Activated CD8-positive, alpha-beta T cell treated with anti-CD3 and anti-CD28 coated beads, Interleukin-2, amount 10 ng/mL, durations not matched to agents 7 days and 5 days (primary cell): ENCODE measurements at regions not wholly inside any gene's neighbourhood (a gene's known extent, or its start where the extent isn't known, plus 50 kb on each side); places are given as distances from the start of the nearest gene placed in this dataset.
A peak's percentile ranks its signal among the peaks of the same experiment; 100 is the strongest.
"Not testable (repeated sequence)": the region's sequence is repeated elsewhere in the genome, so short reads cannot be mapped to it uniquely, and the experiment has no call there.

Experiments
- ATAC-seq: fragments of 150-1000 bp; cut with Tn5 transposase; one replicate; pipeline ENCODE4 v1.10.0; 2021; ENCODE audit warnings: moderate library complexity
- CTCF ChIA-PET: fragments of 350-600 bp; sonication (Branson Sonifier 250); formaldehyde crosslinking; loops from one replicate; lab custom pipeline; 2021; ENCODE audit warnings: antibody characterized with exemption; lab: Charles Lee
- POLR2A ChIA-PET: fragments of 350-600 bp; sonication (Branson Sonifier 250); formaldehyde crosslinking; loops from one replicate; lab custom pipeline; 2021; ENCODE audit warnings: antibody characterized with exemption; lab: Charles Lee
- DNase-seq: peaks from one replicate; pipeline ENCODE4 v3.0.0-alpha.2; 2020
- H3K27ac Mint-ChIP-seq: one replicate; pipeline ENCODE4 v1.8.0; 2021; ENCODE audit warnings: mild to moderate bottlenecking, mixed read lengths
- H3K27me3 Mint-ChIP-seq: one replicate; pipeline ENCODE4 v1.8.0; 2021; ENCODE audit warnings: low read depth, mixed read lengths
- H3K36me3 Mint-ChIP-seq: one replicate; pipeline ENCODE4 v1.8.0; 2021; ENCODE audit warnings: low read depth, mixed read lengths
- H3K4me1 Mint-ChIP-seq: one replicate; pipeline ENCODE4 v1.8.0; 2021; ENCODE audit warnings: low read depth, mixed read lengths
- H3K4me3 Mint-ChIP-seq: one replicate; pipeline ENCODE4 v1.8.0; 2021; ENCODE audit warnings: mild to moderate bottlenecking, mixed read lengths
- H3K9me3 Mint-ChIP-seq: one replicate; pipeline ENCODE4 v1.8.0; 2022; ENCODE audit warnings: mixed read lengths; ENCODE audit not compliant: insufficient read depth

- Mint-ChIP-seq H3K36me3 (peaks cover 21% of the 10 kb centered on the region), H3K4me1 (peaks cover 59% of the 10 kb centered on the region), H3K9me3 (no peaks in the 10 kb centered on the region), H3K4me3 (no peak overlapping the region), H3K27me3 (no peaks in the 10 kb centered on the region), H3K27ac (no peak overlapping the region)
- ATAC-seq, result no peak
- DNase-seq, result no peak
- ChIA-PET POLR2A (interaction anchor here (1.0 to 2.4 kb wide), 2 partner anchors 44 to 62 kb away, joined by 4 to 9 read pairs; a partner anchor contains a TSS), CTCF (no interaction called here)
These were observed 86.5 kb upstream of the BTN3A2 start for GRCh38 chr6:26278536-26278935.

DNA sequence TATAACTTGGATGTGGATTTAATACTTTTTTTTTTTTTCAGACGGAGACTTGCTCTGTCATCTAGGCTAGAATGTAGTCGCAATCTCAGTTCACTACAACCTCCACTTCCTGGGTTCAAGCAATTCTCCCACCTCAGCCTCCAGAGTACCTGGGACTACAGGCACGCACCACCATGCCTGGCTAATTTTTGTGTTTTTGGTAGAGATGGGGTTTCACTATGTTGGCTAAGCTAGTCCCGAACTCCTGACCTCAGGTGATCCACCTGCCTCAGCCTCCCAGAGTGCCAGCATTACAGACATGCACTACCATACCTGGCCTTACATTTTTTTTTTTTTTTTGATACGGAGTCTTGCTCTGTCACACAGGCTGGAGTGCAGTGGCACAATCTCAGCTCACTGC, 85.6 kb upstream of the BTN3A2 start:
- peaks cover 21% of the 10 kb centered on the region for H3K36me3 Mint-ChIP-seq
- H3K27me3 Mint-ChIP-seq, DNase-seq, CTCF ChIA-PET, H3K4me3 Mint-ChIP-seq, ATAC-seq, H3K27ac Mint-ChIP-seq, H3K9me3 Mint-ChIP-seq: not testable (repeated sequence)
- peaks cover 65% of the 10 kb centered on the region for H3K4me1 Mint-ChIP-seq
- POLR2A ChIA-PET, result interaction anchor here (0.6 to 0.8 kb wide), 3 partner anchors 9 to 106 kb away, joined by 3 to 8 read pairs (median 3); a partner anchor contains a TSS

DNA sequence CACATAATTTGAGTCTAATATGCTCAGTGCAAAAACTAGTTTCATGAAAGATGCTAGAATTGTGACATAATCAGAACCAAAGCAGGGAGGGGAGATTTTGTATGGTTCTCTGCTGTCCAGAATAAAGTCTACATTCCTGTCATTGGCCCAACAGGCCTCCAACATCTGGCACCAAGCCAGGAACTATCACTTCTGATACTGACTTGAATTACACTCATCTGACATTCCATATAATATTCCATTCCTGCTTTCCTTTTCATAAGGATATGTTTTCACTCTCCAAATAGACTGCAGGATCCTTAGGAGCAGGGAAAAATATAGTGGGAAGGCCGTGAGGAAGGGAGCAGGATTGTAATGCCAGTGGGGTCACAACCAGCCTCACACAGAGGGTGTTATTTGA, 84.6 kb upstream of the BTN3A2 start:
- Mint-ChIP-seq H3K4me1 (peaks cover 63% of the 10 kb centered on the region), H3K9me3 (no peaks in the 10 kb centered on the region), H3K4me3 (no peak overlapping the region), H3K27me3 (no peaks in the 10 kb centered on the region), H3K36me3 (peaks cover 23% of the 10 kb centered on the region), H3K27ac (no peak overlapping the region)
- DNase-seq (no peak), ATAC-seq (no peak)
- POLR2A ChIA-PET, result interaction anchor here (0.7 to 6.2 kb wide), 6 partner anchors 8 to 1527 kb away, joined by 3 to 548 read pairs (median 4); partner anchors contain the start of gene HMGN4
- CTCF ChIA-PET, result interaction anchor here (1.1 kb wide), 1 partner anchor 11 kb away, joined by 3 read pairs; no protein-coding TSS in a partner anchor

- DNase-seq (peak; percentile 75), ATAC-seq (peak; percentile 10)
- CTCF ChIA-PET, result interaction anchor here (0.8 to 3.5 kb wide), 8 partner anchors 10 to 285 kb away, joined by 3 to 36 read pairs (median 4); a partner anchor contains a TSS
- POLR2A ChIA-PET, result interaction anchor here (0.6 to 6.2 kb wide), 61 partner anchors 10 to 1609 kb away, joined by 3 to 548 read pairs (median 6); partner anchors contain the start of genes BTN2A2 and HMGN4
- peak overlapping the region; percentile 95 for H3K27ac Mint-ChIP-seq
- H3K27me3 Mint-ChIP-seq, result peaks cover 2% of the 10 kb centered on the region
- H3K4me1 Mint-ChIP-seq, result peaks cover 44% of the 10 kb centered on the region
- peak overlapping the region; percentile 93 for H3K4me3 Mint-ChIP-seq
- no peaks in the 10 kb centered on the region for H3K9me3 Mint-ChIP-seq
- peaks cover 27% of the 10 kb centered on the region for H3K36me3 Mint-ChIP-seq
These were observed 80.4 kb upstream of the BTN3A2 start for GRCh38 chr6:26284537-26285142.

GRCh38 chr6:26285143-26286134, 79.6 kb upstream of the BTN3A2 start:
- Mint-ChIP-seq H3K27ac (peak overlapping the region; percentile 95), H3K9me3 (no peaks in the 10 kb centered on the region), H3K27me3 (peaks cover 2% of the 10 kb centered on the region), H3K36me3 (peaks cover 25% of the 10 kb centered on the region), H3K4me3 (peak overlapping the region; percentile 93), H3K4me1 (peaks cover 42% of the 10 kb centered on the region)
- POLR2A ChIA-PET, result interaction anchor here (0.6 to 6.2 kb wide), 61 partner anchors 9 to 1608 kb away, joined by 3 to 548 read pairs (median 6); partner anchors contain the start of genes BTN2A2 and HMGN4
- ATAC-seq (peak; percentile 79), DNase-seq (peak; percentile 99)
- CTCF ChIA-PET, result interaction anchor here (0.9 to 3.5 kb wide), 6 partner anchors 11 to 284 kb away, joined by 3 to 36 read pairs (median 4); a partner anchor contains a TSS

GRCh38 chr6:26286168-26286877, 78.7 kb upstream of the BTN3A2 start:
- H3K4me1 Mint-ChIP-seq, result peaks cover 33% of the 10 kb centered on the region
- ChIA-PET CTCF (interaction anchor here (2.4 to 3.5 kb wide), 2 partner anchors 12 to 36 kb away, joined by 19 to 36 read pairs; a partner anchor contains a TSS), POLR2A (interaction anchor here (1.0 to 6.2 kb wide), 29 partner anchors 9 to 1607 kb away, joined by 3 to 548 read pairs (median 10); a partner anchor contains a TSS)
- peaks cover 16% of the 10 kb centered on the region for H3K36me3 Mint-ChIP-seq
- H3K9me3 Mint-ChIP-seq, result no peaks in the 10 kb centered on the region
- peaks cover 2% of the 10 kb centered on the region for H3K27me3 Mint-ChIP-seq
- peak overlapping the region; percentile 95 for H3K27ac Mint-ChIP-seq
- peak overlapping the region; percentile 93 for H3K4me3 Mint-ChIP-seq
- DNase-seq (peak; percentile 85), ATAC-seq (peak; percentile 12)

- Mint-ChIP-seq H3K27ac (no peak overlapping the region), H3K4me1 (peaks cover 17% of the 10 kb centered on the region), H3K9me3 (no peaks in the 10 kb centered on the region), H3K27me3 (peaks cover 4% of the 10 kb centered on the region), H3K36me3 (peaks cover 11% of the 10 kb centered on the region), H3K4me3 (no peak overlapping the region)
- CTCF ChIA-PET, result interaction anchor here (1.4 kb wide), 1 partner anchor 53 kb away, joined by 3 read pairs; no protein-coding TSS in a partner anchor
- ATAC-seq (no peak), DNase-seq (no peak)
- POLR2A ChIA-PET, result interaction anchor here (1.2 kb wide), 1 partner anchor 17 kb away, joined by 5 read pairs; a partner anchor contains a TSS
These were observed 76.8 kb upstream of the BTN3A2 start for GRCh38 chr6:26288155-26288554.

- no peak for DNase-seq
- Mint-ChIP-seq H3K36me3 (peaks cover 8% of the 10 kb centered on the region), H3K4me3 (no peak overlapping the region), H3K4me1 (peaks cover 13% of the 10 kb centered on the region), H3K27me3 (peaks cover 7% of the 10 kb centered on the region), H3K9me3 (no peaks in the 10 kb centered on the region), H3K27ac (no peak overlapping the region)
- ChIA-PET CTCF (interaction anchor here (1.0 kb wide), 1 partner anchor 18 kb away, joined by 5 read pairs; no protein-coding TSS in a partner anchor), POLR2A (interaction anchor here (0.7 kb wide), 1 partner anchor 14 kb away, joined by 3 read pairs; no protein-coding TSS in a partner anchor)
- ATAC-seq, result no peak
These were observed 74.1 kb upstream of the BTN3A2 start for GRCh38 chr6:26290941-26291340.

DNA sequence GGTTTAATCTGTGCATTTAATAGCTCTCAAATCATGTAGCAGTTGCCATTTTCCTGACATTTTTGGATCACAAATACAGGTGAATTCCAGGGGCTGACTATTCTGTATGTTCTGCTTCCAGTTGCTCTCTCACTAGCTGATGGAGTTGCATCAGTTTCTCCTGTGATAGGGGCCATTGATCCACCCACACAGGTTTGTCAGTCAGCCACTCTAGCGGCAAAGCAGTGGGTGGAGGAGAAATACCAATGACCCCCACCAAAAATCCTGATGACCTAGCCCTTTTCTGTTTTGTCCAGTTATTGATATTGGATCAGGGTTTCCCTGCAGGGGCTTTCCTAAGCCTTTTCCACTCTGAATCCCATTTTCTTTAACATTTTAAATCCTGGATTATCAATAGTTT, 72.3 kb upstream of the BTN3A2 start:
- H3K36me3 Mint-ChIP-seq, result peaks cover 3% of the 10 kb centered on the region
- H3K27ac Mint-ChIP-seq, result no peak overlapping the region
- ChIA-PET POLR2A (no interaction called here), CTCF (no interaction called here)
- H3K9me3 Mint-ChIP-seq, result no peaks in the 10 kb centered on the region
- H3K4me1 Mint-ChIP-seq, result peaks cover 13% of the 10 kb centered on the region
- ATAC-seq (no peak), DNase-seq (no peak)
- no peak overlapping the region for H3K4me3 Mint-ChIP-seq
- peaks cover 5% of the 10 kb centered on the region for H3K27me3 Mint-ChIP-seq

DNA sequence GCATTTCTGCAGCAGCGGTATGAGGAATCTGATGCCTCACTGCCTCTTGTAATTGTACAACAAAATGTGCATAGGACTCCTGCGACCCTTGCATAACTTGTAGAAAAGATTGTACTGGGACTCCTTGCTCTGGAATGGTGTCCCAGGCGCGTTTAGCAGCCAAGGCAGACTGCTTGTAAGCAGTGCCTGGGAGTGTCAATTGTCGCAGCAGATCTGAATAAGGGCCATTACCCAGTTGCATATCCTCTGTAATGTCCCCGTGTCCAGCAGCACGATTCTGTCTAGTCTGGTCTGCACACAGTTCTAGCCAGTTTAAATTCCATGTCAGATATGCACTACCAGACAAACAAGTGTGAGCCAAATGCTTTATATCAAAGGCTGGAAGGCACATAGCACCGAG, 70.7 kb upstream of the BTN3A2 start:
- Mint-ChIP-seq H3K27ac (no peak overlapping the region), H3K36me3 (no peaks in the 10 kb centered on the region), H3K9me3 (no peaks in the 10 kb centered on the region), H3K4me3 (no peak overlapping the region), H3K27me3 (peaks cover 5% of the 10 kb centered on the region), H3K4me1 (peaks cover 13% of the 10 kb centered on the region)
- DNase-seq, result no peak
- CTCF ChIA-PET, result no interaction called here
- ATAC-seq, result no peak
- POLR2A ChIA-PET, result interaction anchor here (1.9 kb wide), 1 partner anchor 9 kb away, joined by 5 read pairs; a partner anchor contains a TSS
